ENCODE measurements at regions not wholly inside any gene's neighbourhood (a gene's known extent, or its start where the extent isn't known, plus 50 kb on each side); places are given as distances from the start of the nearest gene placed in this dataset.

DNA sequence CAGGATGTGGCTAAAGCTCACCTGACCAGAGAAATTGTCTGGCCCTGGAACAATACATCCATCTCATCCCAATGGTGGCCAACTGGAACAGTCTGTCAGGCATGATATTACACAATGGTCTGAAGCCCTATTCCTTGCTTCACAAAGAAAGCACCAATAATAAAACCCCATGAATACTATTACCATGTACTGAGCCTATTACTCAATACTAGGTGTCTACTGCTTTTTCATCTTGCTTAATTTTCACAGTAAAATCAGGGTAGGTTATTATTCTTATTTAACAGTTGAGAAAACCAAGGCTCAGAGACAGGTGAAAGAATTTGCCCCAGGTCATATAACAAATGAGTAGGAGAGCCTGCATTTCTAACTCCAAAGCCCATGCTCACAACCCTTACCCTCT lies 68.9 kb upstream of the CAPRIN1 start:
- no peaks in the 10 kb centered on the region for H3K36me3 ChIP-seq (ENCODE audit: control insufficient read depth, insufficient read depth, low read length)
- ChIA-PET CTCF (no interaction called here), POLR2A (no interaction called here)
- no peaks in the 10 kb centered on the region for H3K36me3 Mint-ChIP-seq (ENCODE audit: insufficient read depth, unreplicated experiment)
- no peak overlapping the region for H3K4me3 ChIP-seq (ENCODE audit: low read depth, low read length)
- H3K9me3 Mint-ChIP-seq (ENCODE audit: unreplicated experiment) = no peaks in the 10 kb centered on the region
- no peak overlapping the region for H3K4me3 Mint-ChIP-seq (ENCODE audit: unreplicated experiment)
- H3K27me3 ChIP-seq (replicated peaks; ENCODE audit: control insufficient read depth, insufficient read depth, low read length) = no peaks in the 10 kb centered on the region
- no peaks in the 10 kb centered on the region for H3K4me1 ChIP-seq
- no TSS peak for BruUV-seq (replicated peaks)
- TF ChIP-seq, protein P1, sequence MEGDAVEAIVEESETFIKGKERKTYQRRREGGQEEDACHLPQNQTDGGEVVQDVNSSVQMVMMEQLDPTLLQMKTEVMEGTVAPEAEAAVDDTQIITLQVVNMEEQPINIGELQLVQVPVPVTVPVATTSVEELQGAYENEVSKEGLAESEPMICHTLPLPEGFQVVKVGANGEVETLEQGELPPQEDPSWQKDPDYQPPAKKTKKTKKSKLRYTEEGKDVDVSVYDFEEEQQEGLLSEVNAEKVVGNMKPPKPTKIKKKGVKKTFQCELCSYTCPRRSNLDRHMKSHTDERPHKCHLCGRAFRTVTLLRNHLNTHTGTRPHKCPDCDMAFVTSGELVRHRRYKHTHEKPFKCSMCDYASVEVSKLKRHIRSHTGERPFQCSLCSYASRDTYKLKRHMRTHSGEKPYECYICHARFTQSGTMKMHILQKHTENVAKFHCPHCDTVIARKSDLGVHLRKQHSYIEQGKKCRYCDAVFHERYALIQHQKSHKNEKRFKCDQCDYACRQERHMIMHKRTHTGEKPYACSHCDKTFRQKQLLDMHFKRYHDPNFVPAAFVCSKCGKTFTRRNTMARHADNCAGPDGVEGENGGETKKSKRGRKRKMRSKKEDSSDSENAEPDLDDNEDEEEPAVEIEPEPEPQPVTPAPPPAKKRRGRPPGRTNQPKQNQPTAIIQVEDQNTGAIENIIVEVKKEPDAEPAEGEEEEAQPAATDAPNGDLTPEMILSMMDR (IDR thresholded peaks at IDR 0.05; ENCODE audit: insufficient read depth in 1 of 2, low read depth in 1 of 2, low read length in 1 of 2, severe bottlenecking in 1 of 2, unreplicated experiment in 1 of 2) = no peak
- H3K27me3 Mint-ChIP-seq (ENCODE audit: insufficient read depth, unreplicated experiment) = peaks cover 7% of the 10 kb centered on the region
- no peak for DNase-seq
- H3K9me3 ChIP-seq = 0 out of 2 replicates have a peak, but pooled peaks cover 4% of the 10 kb centered on the region
- H3K4me1 Mint-ChIP-seq (ENCODE audit: low read depth, unreplicated experiment) = no peaks in the 10 kb centered on the region
- no peak overlapping the region for H3K27ac Mint-ChIP-seq (ENCODE audit: unreplicated experiment)
- intact Hi-C loops (cut with micrococcal nuclease; ENCODE audit: unreplicated experiment) = no loop called here

DNA sequence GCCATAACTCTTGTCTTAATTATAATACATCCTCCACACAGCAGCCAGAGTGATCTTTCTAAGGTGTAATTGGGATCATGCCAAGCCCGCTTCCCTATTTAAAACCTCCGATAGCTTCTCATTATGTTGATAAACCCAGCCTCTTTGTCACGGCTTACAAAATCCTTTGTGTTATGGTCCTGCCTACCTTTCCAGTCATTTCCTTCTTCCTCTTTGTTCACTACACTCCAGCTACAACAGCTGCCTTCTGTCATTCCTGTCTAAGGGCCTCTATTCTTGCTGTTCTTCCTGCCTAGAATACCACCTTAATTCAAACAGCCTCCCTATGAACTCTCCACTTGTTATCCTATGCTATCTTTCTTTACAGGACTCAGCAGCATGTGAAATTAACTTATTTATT lies 70.6 kb upstream of the CAPRIN1 start:
- TF ChIP-seq, protein P1 (IDR thresholded peaks at IDR 0.05; ENCODE audit: insufficient read depth in 1 of 2, low read depth in 1 of 2, low read length in 1 of 2, severe bottlenecking in 1 of 2, unreplicated experiment in 1 of 2) = no peak
- H3K27ac Mint-ChIP-seq (ENCODE audit: unreplicated experiment) = no peak overlapping the region
- no peak for DNase-seq
- no peak overlapping the region for H3K4me3 Mint-ChIP-seq (ENCODE audit: unreplicated experiment)
- BruUV-seq (replicated peaks) = no TSS peak
- Histone ChIP-seq H3K27me3 (replicated peaks; ENCODE audit: control insufficient read depth, insufficient read depth, low read length) (no peaks in the 10 kb centered on the region), H3K4me3 (ENCODE audit: low read depth, low read length) (no peak overlapping the region), H3K4me1 (no peaks in the 10 kb centered on the region), H3K36me3 (ENCODE audit: control insufficient read depth, insufficient read depth, low read length) (no peaks in the 10 kb centered on the region), H3K9me3 (0 out of 2 replicates have a peak, but pooled peaks cover 4% of the 10 kb centered on the region)
- no peaks in the 10 kb centered on the region for H3K4me1 Mint-ChIP-seq (ENCODE audit: low read depth, unreplicated experiment)
- no peaks in the 10 kb centered on the region for H3K9me3 Mint-ChIP-seq (ENCODE audit: unreplicated experiment)
- peaks cover 7% of the 10 kb centered on the region for H3K27me3 Mint-ChIP-seq (ENCODE audit: insufficient read depth, unreplicated experiment)
- H3K36me3 Mint-ChIP-seq (ENCODE audit: insufficient read depth, unreplicated experiment) = no peaks in the 10 kb centered on the region
- CTCF ChIA-PET = no interaction called here
- POLR2A ChIA-PET = no interaction called here
- intact Hi-C loops (cut with micrococcal nuclease; ENCODE audit: unreplicated experiment) = no loop called here

DNA sequence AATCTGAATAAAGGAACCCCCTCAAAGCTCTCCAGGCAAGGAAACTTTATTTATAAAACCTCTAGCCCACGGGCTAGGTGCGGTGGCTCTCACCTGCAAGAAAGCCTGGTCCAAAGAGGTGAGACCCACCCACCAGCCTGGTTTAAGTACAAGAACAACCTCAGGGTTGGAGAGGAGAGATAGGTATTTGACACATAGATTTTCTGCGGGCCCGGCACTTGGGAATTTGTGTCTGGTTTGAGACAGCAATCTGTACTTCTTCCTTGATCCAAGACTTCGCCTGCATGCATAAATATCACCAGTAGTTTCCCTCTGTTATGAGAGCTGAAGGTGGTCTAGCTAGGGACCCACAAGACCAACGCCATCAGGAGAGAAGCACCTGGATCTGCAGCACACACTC lies 73.2 kb upstream of the CAPRIN1 start:
- intact Hi-C loops (cut with micrococcal nuclease; ENCODE audit: unreplicated experiment) = no loop called here
- peaks cover 11% of the 10 kb centered on the region for H3K27me3 Mint-ChIP-seq (ENCODE audit: insufficient read depth, unreplicated experiment)
- Histone ChIP-seq H3K4me3 (ENCODE audit: low read depth, low read length) (no peak overlapping the region), H3K36me3 (ENCODE audit: control insufficient read depth, insufficient read depth, low read length) (no peaks in the 10 kb centered on the region), H3K4me1 (no peaks in the 10 kb centered on the region), H3K9me3 (no peaks in the 10 kb centered on the region), H3K27me3 (replicated peaks; ENCODE audit: control insufficient read depth, insufficient read depth, low read length) (no peaks in the 10 kb centered on the region)
- no peak for DNase-seq
- no peaks in the 10 kb centered on the region for H3K4me1 Mint-ChIP-seq (ENCODE audit: low read depth, unreplicated experiment)
- H3K36me3 Mint-ChIP-seq (ENCODE audit: insufficient read depth, unreplicated experiment) = no peaks in the 10 kb centered on the region
- ChIA-PET POLR2A (no interaction called here), CTCF (no interaction called here)
- no peak overlapping the region for H3K4me3 Mint-ChIP-seq (ENCODE audit: unreplicated experiment)
- TF ChIP-seq, protein P1 (IDR thresholded peaks at IDR 0.05; ENCODE audit: insufficient read depth in 1 of 2, low read depth in 1 of 2, low read length in 1 of 2, severe bottlenecking in 1 of 2, unreplicated experiment in 1 of 2) = no peak
- BruUV-seq (replicated peaks) = no TSS peak
- no peak overlapping the region for H3K27ac Mint-ChIP-seq (ENCODE audit: unreplicated experiment)
- H3K9me3 Mint-ChIP-seq (ENCODE audit: unreplicated experiment) = no peaks in the 10 kb centered on the region
